ENCODE measurements at regions not wholly inside any gene's neighbourhood (a gene's known extent, or its start where the extent isn't known, plus 50 kb on each side); places are given as distances from the start of the nearest gene placed in this dataset.

DNA sequence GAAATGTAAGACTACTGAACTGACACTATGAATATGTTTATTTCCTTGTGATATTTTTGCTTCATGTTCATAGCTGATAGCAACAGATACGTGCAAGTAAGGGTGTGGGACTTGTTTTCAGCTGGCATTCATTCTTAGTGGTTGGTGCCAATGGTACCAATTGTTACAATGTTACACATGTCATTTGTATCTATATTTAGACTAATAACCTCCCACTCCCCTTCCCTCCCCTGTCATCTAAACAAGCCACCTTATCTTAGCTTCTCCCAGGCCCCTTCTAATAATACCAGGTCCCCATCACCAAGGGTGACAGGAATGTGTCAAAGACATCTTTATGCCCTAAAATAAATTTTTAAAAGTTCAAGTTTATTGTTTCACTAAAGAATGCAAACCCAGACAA lies 294.7 kb upstream of the FAM98A start:
- ChIA-PET POLR2A (ENCODE audit: partially characterized antibody) (no interaction called here), CTCF (ENCODE audit: partially characterized antibody) (interaction anchor here (1.0 kb wide), 1 partner anchor 26 kb away, joined by 4 read pairs; no protein-coding TSS in a partner anchor)
- no peak for FAIRE-seq
- TF ChIP-seq EP300 (IDR thresholded peaks at IDR 0.05; ENCODE audit: borderline replicate concordance in 1 of 2, low read depth in 2 of 2, low read length in 2 of 2) (no peak), RNF2 (IDR thresholded peaks at IDR 0.05; ENCODE audit: borderline replicate concordance, low read depth, low read length, missing control alignments, poor library complexity, severe bottlenecking) (no peak), BACH1 (IDR thresholded peaks at IDR 0.05; ENCODE audit: low read length) (no peak)
- DNase-seq (ENCODE audit: low read depth in 1 of 2, low spot score in 2 of 2), result no peak
- no peak overlapping the region for H3K4me2 ChIP-seq (ENCODE audit: insufficient read depth in 1 of 2, low read depth in 2 of 2, low read length in 2 of 2)
- 91% methylated on average over 1 of the region's 1 CpG; no CpG with 5 or more reads in 1 of the 2 experiments for WGBS, 2 experiments (ENCODE audit: extremely low coverage in 1 of 2, insufficient coverage in 1 of 2, insufficient read length in 1 of 2, insufficient replicate concordance in 2 of 2, low coverage in 1 of 2, low lambda C conversion rate in 2 of 2, missing lambda C conversion rate in 1 of 2)
- no peaks in the 10 kb centered on the region for H3K27me3 ChIP-seq (replicated peaks in 1 of 4; ENCODE audit: control insufficient read depth in 3 of 4, extremely low read depth in 1 of 4, insufficient read depth in 3 of 4, low read length in 3 of 4)
- H3K4ac ChIP-seq (replicated peaks; ENCODE audit: insufficient read length, low read depth, low read length), result no peak overlapping the region
- H2BK15ac ChIP-seq (ENCODE audit: low read length), result no peak overlapping the region
- no peak overlapping the region for H3K23ac ChIP-seq (ENCODE audit: insufficient read length)
- no peak overlapping the region for H2BK12ac ChIP-seq (ENCODE audit: low read depth, low read length)
- H3K4me3 ChIP-seq (ENCODE audit: extremely low read depth in 1 of 4, insufficient read depth in 2 of 4, low read depth in 3 of 4, low read length in 4 of 4), result no peak overlapping the region
- no peak overlapping the region for H2AK5ac ChIP-seq (ENCODE audit: low read depth, low read length)
- no peaks in the 10 kb centered on the region for H3K79me2 ChIP-seq (ENCODE audit: control insufficient read depth in 1 of 2, insufficient read depth in 2 of 2, low read length in 2 of 2)
- H2AFZ ChIP-seq (ENCODE audit: low read length), result no peak overlapping the region
- no peaks in the 10 kb centered on the region for H3K23me2 ChIP-seq (ENCODE audit: low read depth, low read length)
- no peaks in the 10 kb centered on the region for H3K9me3 ChIP-seq (ENCODE audit: insufficient read depth in 2 of 2, low read depth in 1 of 2, low read length in 1 of 2)
- no peak overlapping the region for H3K56ac ChIP-seq (replicated peaks; ENCODE audit: insufficient read length, low read depth, low read length)
- H4K91ac ChIP-seq (replicated peaks; ENCODE audit: insufficient read length, low read length), result no peak overlapping the region
- H4K5ac ChIP-seq (ENCODE audit: insufficient read length, low read depth, low read length), result no peak overlapping the region
- no peaks in the 10 kb centered on the region for H3K79me1 ChIP-seq (ENCODE audit: low read depth, low read length)
- H2BK120ac ChIP-seq (replicated peaks; ENCODE audit: low read depth, low read length), result no peak overlapping the region
- H2BK5ac ChIP-seq (ENCODE audit: low read depth, low read length), result no peak overlapping the region
- H3K18ac ChIP-seq (ENCODE audit: extremely low read depth, low read length), result no peak overlapping the region
- H4K8ac ChIP-seq (ENCODE audit: extremely low read depth, insufficient read depth, low read length), result no peak overlapping the region
- no peak overlapping the region for H2BK20ac ChIP-seq (ENCODE audit: low read length)
- no peak overlapping the region for H3K14ac ChIP-seq (ENCODE audit: insufficient read length)
- no peaks in the 10 kb centered on the region for H3K4me1 ChIP-seq (replicated peaks in 1 of 4; ENCODE audit: control insufficient read depth in 3 of 4, insufficient read depth in 4 of 4, low read length in 3 of 4)
- no peak overlapping the region for H3K9ac ChIP-seq (replicated peaks in 1 of 4; ENCODE audit: extremely low read depth in 1 of 4, low read depth in 3 of 4, low read length in 3 of 4)
- no peaks in the 10 kb centered on the region for H4K20me1 ChIP-seq (replicated peaks in 1 of 2; ENCODE audit: control insufficient read depth in 1 of 2, insufficient read depth in 2 of 2, low read length in 2 of 2)
- no peak overlapping the region for H3K27ac ChIP-seq (ENCODE audit: low read depth, low read length)
- H3K36me3 ChIP-seq (ENCODE audit: control insufficient read depth in 2 of 4, insufficient read depth in 4 of 4, low read length in 3 of 4), result no peaks in the 10 kb centered on the region

Measured in H1 (cell line).